WTC11 (cell line): ENCODE measurements at regions not wholly inside any gene's neighbourhood (a gene's known extent, or its start where the extent isn't known, plus 50 kb on each side); places are given as distances from the start of the nearest gene placed in this dataset.

Experiments
- ATAC-seq: fragments of 200-7000 bp; cut with Tn5 transposase; 2 replicates; pipeline ENCODE4 v1.10.0; 2021; ENCODE audit warnings: mild to moderate bottlenecking, moderate library complexity
- CTCF ChIA-PET: fragments of 300-600 bp; sonication (Branson Sonifier 250); formaldehyde crosslinking; loops from one replicate; lab custom pipeline; 2021; ENCODE audit warnings: antibody characterized with exemption; lab: Charles Lee
- POLR2A ChIA-PET: fragments of 350-600 bp; sonication (Branson Sonifier 250); formaldehyde crosslinking; loops from one replicate; lab custom pipeline; 2021; ENCODE audit warnings: antibody characterized with exemption; lab: Charles Lee
- DNase-seq: peaks from one replicate; pipeline ENCODE4 v3.0.0; 2021; ENCODE audit warnings: low spot score
- H3K27ac Mint-ChIP-seq: 2 replicates; pipeline ENCODE4 v1.8.0; 2021; ENCODE audit warnings: mixed read lengths
- H3K27me3 Mint-ChIP-seq: 2 replicates; pipeline ENCODE4 v1.8.0; 2021; ENCODE audit warnings: low read depth, mild to moderate bottlenecking, moderate library complexity, mixed read lengths
- H3K36me3 Mint-ChIP-seq: 2 replicates; pipeline ENCODE4 v1.8.0; 2021; ENCODE audit warnings: mixed read lengths
- H3K4me1 Mint-ChIP-seq: 2 replicates; pipeline ENCODE4 v1.8.0; 2022; ENCODE audit warnings: mixed read lengths
- H3K4me3 Mint-ChIP-seq: 2 replicates; pipeline ENCODE4 v1.8.0; 2021; ENCODE audit warnings: mild to moderate bottlenecking, moderate library complexity, mixed read lengths
- H3K9me3 Mint-ChIP-seq: 2 replicates; pipeline ENCODE4 v1.8.0; 2021; ENCODE audit warnings: mixed read lengths
- GABPB1 ChIP-seq: sonication (generic); formaldehyde crosslinking; IDR thresholded peaks from 2 replicates; pipeline ENCODE4 v1.8.1; 2023; ENCODE audit warnings: mild to moderate bottlenecking, missing genetic modification reagents
- HMGA2 ChIP-seq: fragments of 250-450 bp; sonication (Bioruptor Pico); IDR thresholded peaks from 2 replicates; pipeline ENCODE4 v1.4.0; 2021; ENCODE audit warnings: mild to moderate bottlenecking, moderate library complexity
- NFATC4 ChIP-seq: fragments of 250-450 bp; sonication (Bioruptor Pico); IDR thresholded peaks from 2 replicates; pipeline ENCODE4 v1.9.0; 2021; ENCODE audit warnings: mild to moderate bottlenecking
- NFYB ChIP-seq: sonication (generic); formaldehyde crosslinking; conservative IDR thresholded peaks from 2 replicates; pipeline ENCODE4 v1.8.0; 2022; ENCODE audit warnings: low read depth, missing genetic modification reagents
- NR3C1 ChIP-seq: sonication (generic); formaldehyde crosslinking; conservative IDR thresholded peaks from 2 replicates; pipeline ENCODE4 v1.8.1; 2023; ENCODE audit warnings: low read depth, mild to moderate bottlenecking, missing genetic modification reagents
- SP1 ChIP-seq: sonication (generic); formaldehyde crosslinking; conservative IDR thresholded peaks from 2 replicates; pipeline ENCODE4 v1.8.1; 2022; ENCODE audit warnings: missing genetic modification reagents
- TEAD1 ChIP-seq: sonication (generic); formaldehyde crosslinking; IDR thresholded peaks from 2 replicates; pipeline ENCODE4 v1.8.0; 2022; ENCODE audit warnings: mild to moderate bottlenecking, missing genetic modification reagents
- TEAD4 ChIP-seq: sonication (generic); formaldehyde crosslinking; IDR thresholded peaks from 2 replicates; pipeline ENCODE4 v1.8.0; 2022; ENCODE audit warnings: mild to moderate bottlenecking, missing genetic modification reagents
- ZNF121 ChIP-seq: sonication (generic); formaldehyde crosslinking; IDR thresholded peaks from 2 replicates; pipeline ENCODE4 v1.8.0; 2023; ENCODE audit warnings: missing genetic modification reagents
- ZNF138 ChIP-seq: sonication (generic); formaldehyde crosslinking; conservative IDR thresholded peaks from 2 replicates; pipeline ENCODE4 v1.8.1; 2022; ENCODE audit warnings: mild to moderate bottlenecking, moderate library complexity, missing genetic modification reagents
- ZNF263 ChIP-seq: sonication (generic); formaldehyde crosslinking; IDR thresholded peaks from 2 replicates; pipeline ENCODE4 v1.8.1; 2022; ENCODE audit warnings: low read depth, mild to moderate bottlenecking, moderate library complexity, missing genetic modification reagents
- ZNF671 ChIP-seq: fragments of 250-450 bp; sonication (Bioruptor Pico); IDR thresholded peaks from 2 replicates; pipeline ENCODE4 v1.8.0; 2021; ENCODE audit warnings: mild to moderate bottlenecking
- TF ChIP-seq, protein P1 (sequence below): sonication (generic); formaldehyde crosslinking; IDR thresholded peaks from 2 replicates; pipeline ENCODE4 v1.8.0; 2022; ENCODE audit warnings: mild to moderate bottlenecking, missing genetic modification reagents
- TF ChIP-seq, protein P2 (sequence below): fragments of 250-450 bp; sonication (Bioruptor Pico); conservative IDR thresholded peaks from 2 replicates; pipeline ENCODE4 v1.9.0; 2021; ENCODE audit warnings: mild to moderate bottlenecking
- TF ChIP-seq, protein P3 (sequence below): fragments of 200-600 bp; IDR thresholded peaks from 2 replicates; pipeline ENCODE4 v1.8.0; 2022; ENCODE audit warnings: antibody characterized with exemption
- TF ChIP-seq, protein P4 (sequence below): fragments of 250-450 bp; sonication (Bioruptor Pico); IDR thresholded peaks from 2 replicates; pipeline ENCODE4 v1.9.0; 2021; ENCODE audit warnings: mild to moderate bottlenecking
- TF ChIP-seq, protein P5 (sequence below): sonication (generic); formaldehyde crosslinking; IDR thresholded peaks from 2 replicates; pipeline ENCODE4 v1.8.0; 2023; ENCODE audit warnings: missing genetic modification reagents
- TF ChIP-seq, protein P6 (sequence below): sonication (generic); formaldehyde crosslinking; IDR thresholded peaks from 2 replicates; pipeline ENCODE4 v1.8.1; 2022; ENCODE audit warnings: missing genetic modification reagents, borderline replicate concordance

DNA sequence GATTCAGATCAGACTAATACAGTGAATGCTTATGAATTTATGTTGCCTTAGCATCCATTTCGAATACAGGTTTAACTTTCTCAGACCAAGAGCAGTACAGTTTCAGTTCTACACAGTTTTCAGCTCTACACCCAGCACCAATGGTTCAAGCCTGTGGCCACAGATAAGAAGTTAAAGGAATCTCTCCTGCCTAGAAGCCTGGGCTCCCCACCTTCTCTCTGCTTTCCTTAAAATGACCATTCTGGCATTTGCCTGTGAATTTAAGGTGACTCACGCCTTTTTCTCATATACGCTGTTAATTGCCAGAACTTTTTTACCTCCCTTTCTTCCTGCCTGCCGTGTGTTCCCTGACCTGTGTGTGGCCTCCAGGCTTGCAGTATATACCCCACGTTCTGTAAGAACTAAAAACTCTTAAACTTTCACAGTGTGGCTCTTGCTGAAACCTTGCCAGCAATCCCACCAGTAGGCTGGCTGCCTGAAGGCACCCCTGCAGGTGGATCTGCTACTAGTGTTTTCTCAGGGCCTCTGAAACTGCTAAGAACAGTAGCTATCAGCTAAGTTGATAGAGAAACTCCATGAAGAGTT is 692.8 kb upstream of the CDH18 start:
- Mint-ChIP-seq H3K27me3 (no peaks in the 10 kb centered on the region), H3K27ac (peak overlapping the region; percentile 28; the same call in 1 of the 2 replicates), H3K4me3 (no peak overlapping the region), H3K4me1 (peaks cover 11% of the 10 kb centered on the region), H3K36me3 (no peaks in the 10 kb centered on the region), H3K9me3 (peaks cover 3% of the 10 kb centered on the region; the same call in 1 of the 2 replicates)
- ATAC-seq (peak; percentile 88), DNase-seq (no peak)
- no peak for TF ChIP-seq HMGA2
- no peak for TF ChIP-seq GABPB1 (CRISPR knock-in tag)
- TF ChIP-seq, protein P1, sequence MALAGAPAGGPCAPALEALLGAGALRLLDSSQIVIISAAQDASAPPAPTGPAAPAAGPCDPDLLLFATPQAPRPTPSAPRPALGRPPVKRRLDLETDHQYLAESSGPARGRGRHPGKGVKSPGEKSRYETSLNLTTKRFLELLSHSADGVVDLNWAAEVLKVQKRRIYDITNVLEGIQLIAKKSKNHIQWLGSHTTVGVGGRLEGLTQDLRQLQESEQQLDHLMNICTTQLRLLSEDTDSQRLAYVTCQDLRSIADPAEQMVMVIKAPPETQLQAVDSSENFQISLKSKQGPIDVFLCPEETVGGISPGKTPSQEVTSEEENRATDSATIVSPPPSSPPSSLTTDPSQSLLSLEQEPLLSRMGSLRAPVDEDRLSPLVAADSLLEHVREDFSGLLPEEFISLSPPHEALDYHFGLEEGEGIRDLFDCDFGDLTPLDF (CRISPR knock-in tag) = no peak
- TF ChIP-seq, protein P2, sequence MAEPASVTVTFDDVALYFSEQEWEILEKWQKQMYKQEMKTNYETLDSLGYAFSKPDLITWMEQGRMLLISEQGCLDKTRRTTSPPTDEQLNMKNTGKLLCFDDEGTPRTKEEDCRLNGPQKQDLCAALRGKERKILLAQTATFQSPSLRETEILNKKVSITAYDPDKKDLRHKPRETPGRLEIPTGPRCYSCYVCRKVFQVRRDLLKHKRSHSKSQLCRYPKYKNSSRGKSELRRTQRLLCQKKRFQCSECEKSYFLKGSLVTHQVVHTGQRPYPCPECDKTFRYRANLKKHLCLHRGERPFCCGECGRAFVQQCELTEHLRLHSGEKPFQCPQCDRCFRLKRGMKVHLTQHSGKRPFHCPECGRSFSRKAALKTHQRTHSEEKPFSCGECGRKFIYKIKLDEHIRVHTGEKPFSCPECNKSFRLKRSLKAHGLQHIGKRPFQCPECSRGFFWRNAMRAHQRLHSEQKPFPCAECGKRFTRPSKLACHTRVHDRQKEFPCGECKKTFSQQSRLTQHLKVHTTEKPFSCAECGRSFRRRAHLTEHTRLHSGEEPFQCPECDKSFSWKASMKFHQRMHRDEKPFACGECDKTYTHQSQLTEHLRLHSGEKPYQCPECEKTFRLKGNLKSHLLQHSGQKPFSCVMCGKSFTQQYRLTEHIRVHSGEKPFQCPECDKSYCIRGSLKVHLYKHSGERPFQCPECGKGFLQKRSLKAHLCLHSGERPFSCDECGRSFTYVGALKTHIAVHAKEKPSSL = no peak
- CTCF ChIA-PET = no interaction called here
- POLR2A ChIA-PET = no interaction called here

DNA sequence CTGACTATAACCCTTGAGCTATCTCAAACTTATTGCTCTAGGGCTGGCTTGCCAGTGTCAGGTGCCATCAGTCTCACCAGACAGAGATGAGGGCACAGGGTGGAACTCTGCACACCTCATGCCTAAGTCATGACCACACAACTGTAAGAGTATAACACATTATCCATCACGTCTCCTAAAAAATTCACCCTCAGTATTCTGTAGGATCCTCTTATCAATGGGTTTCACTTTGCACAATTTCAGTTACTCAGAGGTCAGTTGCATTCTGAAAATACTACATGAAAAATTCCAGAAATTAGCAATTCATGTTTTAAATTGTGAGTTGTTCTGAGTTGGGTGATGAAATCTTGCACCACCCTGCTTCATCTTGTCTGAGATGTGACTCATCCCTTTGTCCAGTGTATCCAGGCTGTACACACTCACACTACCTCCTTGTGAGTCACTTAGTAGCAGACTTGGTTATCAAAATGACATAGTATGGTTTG is 690.9 kb upstream of the CDH18 start:
- POLR2A ChIA-PET = no interaction called here
- Mint-ChIP-seq H3K4me1 (peaks cover 11% of the 10 kb centered on the region), H3K9me3 (no peaks in the 10 kb centered on the region; the same call in 1 of the 2 replicates)
- no peak for ATAC-seq
- TF ChIP-seq GABPB1 (CRISPR knock-in tag) = 0 out of 2 replicates have a peak, but pooled peaks have one; percentile 33
- TF ChIP-seq, protein P3, sequence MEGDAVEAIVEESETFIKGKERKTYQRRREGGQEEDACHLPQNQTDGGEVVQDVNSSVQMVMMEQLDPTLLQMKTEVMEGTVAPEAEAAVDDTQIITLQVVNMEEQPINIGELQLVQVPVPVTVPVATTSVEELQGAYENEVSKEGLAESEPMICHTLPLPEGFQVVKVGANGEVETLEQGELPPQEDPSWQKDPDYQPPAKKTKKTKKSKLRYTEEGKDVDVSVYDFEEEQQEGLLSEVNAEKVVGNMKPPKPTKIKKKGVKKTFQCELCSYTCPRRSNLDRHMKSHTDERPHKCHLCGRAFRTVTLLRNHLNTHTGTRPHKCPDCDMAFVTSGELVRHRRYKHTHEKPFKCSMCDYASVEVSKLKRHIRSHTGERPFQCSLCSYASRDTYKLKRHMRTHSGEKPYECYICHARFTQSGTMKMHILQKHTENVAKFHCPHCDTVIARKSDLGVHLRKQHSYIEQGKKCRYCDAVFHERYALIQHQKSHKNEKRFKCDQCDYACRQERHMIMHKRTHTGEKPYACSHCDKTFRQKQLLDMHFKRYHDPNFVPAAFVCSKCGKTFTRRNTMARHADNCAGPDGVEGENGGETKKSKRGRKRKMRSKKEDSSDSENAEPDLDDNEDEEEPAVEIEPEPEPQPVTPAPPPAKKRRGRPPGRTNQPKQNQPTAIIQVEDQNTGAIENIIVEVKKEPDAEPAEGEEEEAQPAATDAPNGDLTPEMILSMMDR = no peak
- TF ChIP-seq, all 79 proteins: peak for 1
- Mint-ChIP-seq H3K36me3 (no peaks in the 10 kb centered on the region), H3K27me3 (no peaks in the 10 kb centered on the region), H3K27ac (no peak overlapping the region), H3K4me3 (no peak overlapping the region)
- CTCF ChIA-PET = no interaction called here
- no peak for DNase-seq

DNA sequence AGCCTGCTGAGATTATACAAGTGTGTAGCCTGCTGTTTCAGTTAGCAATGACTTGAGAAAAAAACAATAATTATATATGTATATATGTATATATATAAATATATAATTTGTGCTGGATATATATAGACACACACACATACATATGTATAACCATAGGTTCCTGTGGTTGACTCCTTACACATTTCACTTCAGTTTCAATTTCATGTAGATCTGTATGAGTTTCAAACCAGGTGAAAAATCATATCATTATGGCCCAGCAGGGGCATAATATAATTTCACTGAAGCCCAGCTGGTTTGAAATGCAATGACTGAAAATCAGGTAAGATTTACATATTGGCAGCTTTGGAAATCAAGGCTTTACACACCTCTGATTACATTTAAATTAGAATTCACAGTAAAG is 690.4 kb upstream of the CDH18 start:
- Mint-ChIP-seq H3K27me3 (no peaks in the 10 kb centered on the region), H3K27ac (no peak overlapping the region), H3K36me3 (no peaks in the 10 kb centered on the region), H3K9me3 (no peaks in the 10 kb centered on the region; the same call in 1 of the 2 replicates), H3K4me1 (peaks cover 11% of the 10 kb centered on the region), H3K4me3 (no peak overlapping the region)
- CTCF ChIA-PET = no interaction called here
- POLR2A ChIA-PET = no interaction called here
- no peak for DNase-seq
- no peak for ATAC-seq
- TF ChIP-seq ZNF671 (CRISPR knock-in tag) = no peak
- TF ChIP-seq NFYB (CRISPR knock-in tag) = no peak
- TF ChIP-seq ZNF121 (CRISPR knock-in tag) = no peak
- no peak for TF ChIP-seq TEAD1 (CRISPR knock-in tag)
- no peak for TF ChIP-seq ZNF263 (CRISPR knock-in tag)
- TF ChIP-seq NFATC4 (CRISPR knock-in tag) = no peak
- TF ChIP-seq, protein P4, sequence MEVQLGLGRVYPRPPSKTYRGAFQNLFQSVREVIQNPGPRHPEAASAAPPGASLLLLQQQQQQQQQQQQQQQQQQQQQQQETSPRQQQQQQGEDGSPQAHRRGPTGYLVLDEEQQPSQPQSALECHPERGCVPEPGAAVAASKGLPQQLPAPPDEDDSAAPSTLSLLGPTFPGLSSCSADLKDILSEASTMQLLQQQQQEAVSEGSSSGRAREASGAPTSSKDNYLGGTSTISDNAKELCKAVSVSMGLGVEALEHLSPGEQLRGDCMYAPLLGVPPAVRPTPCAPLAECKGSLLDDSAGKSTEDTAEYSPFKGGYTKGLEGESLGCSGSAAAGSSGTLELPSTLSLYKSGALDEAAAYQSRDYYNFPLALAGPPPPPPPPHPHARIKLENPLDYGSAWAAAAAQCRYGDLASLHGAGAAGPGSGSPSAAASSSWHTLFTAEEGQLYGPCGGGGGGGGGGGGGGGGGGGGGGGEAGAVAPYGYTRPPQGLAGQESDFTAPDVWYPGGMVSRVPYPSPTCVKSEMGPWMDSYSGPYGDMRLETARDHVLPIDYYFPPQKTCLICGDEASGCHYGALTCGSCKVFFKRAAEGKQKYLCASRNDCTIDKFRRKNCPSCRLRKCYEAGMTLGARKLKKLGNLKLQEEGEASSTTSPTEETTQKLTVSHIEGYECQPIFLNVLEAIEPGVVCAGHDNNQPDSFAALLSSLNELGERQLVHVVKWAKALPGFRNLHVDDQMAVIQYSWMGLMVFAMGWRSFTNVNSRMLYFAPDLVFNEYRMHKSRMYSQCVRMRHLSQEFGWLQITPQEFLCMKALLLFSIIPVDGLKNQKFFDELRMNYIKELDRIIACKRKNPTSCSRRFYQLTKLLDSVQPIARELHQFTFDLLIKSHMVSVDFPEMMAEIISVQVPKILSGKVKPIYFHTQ (CRISPR knock-in tag) = no peak
- TF ChIP-seq TEAD4 (CRISPR knock-in tag) = no peak
- no peak for TF ChIP-seq NR3C1 (CRISPR knock-in tag)
- TF ChIP-seq SP1 (CRISPR knock-in tag) = no peak
- TF ChIP-seq, protein P1 (CRISPR knock-in tag) = no peak
- TF ChIP-seq, protein P5, sequence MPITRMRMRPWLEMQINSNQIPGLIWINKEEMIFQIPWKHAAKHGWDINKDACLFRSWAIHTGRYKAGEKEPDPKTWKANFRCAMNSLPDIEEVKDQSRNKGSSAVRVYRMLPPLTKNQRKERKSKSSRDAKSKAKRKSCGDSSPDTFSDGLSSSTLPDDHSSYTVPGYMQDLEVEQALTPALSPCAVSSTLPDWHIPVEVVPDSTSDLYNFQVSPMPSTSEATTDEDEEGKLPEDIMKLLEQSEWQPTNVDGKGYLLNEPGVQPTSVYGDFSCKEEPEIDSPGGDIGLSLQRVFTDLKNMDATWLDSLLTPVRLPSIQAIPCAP = no peak
- TF ChIP-seq ZNF138 (CRISPR knock-in tag) = no peak
- TF ChIP-seq, protein P6, sequence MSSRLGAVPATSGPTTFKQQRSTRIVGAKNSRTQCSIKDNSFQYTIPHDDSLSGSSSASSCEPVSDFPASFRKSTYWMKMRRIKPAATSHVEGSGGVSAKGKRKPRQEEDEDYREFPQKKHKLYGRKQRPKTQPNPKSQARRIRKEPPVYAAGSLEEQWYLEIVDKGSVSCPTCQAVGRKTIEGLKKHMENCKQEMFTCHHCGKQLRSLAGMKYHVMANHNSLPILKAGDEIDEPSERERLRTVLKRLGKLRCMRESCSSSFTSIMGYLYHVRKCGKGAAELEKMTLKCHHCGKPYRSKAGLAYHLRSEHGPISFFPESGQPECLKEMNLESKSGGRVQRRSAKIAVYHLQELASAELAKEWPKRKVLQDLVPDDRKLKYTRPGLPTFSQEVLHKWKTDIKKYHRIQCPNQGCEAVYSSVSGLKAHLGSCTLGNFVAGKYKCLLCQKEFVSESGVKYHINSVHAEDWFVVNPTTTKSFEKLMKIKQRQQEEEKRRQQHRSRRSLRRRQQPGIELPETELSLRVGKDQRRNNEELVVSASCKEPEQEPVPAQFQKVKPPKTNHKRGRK (CRISPR knock-in tag) = no peak
